GM18858 (cell line): ENCODE measurements at regions not wholly inside any gene's neighbourhood (a gene's known extent, or its start where the extent isn't known, plus 50 kb on each side); places are given as distances from the start of the nearest gene placed in this dataset.

ENCODE experiments used
- ATAC-seq: cut with Tn5 transposase; IDR thresholded peaks from one replicate; pipeline ENCODE4 v1.9.1; 2021; ENCODE audit not compliant: unreplicated experiment

DNA sequence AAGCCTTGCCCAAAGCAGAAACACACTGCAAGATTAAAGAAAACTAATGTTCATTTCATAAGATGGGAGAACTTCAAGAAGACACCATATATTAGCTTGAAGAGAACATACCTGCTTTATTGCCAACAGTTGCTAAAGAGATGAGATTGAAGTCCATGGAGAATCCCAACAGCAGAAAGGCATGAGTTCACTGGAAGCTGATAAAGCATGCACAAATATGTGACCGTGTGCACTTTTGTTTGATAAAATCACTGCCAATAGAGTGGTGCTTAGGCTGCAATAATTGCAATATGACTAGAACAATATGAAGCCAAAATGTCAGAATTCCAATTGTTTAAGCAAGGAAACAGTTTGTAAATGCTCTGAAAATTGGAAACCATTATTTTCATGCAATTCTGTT, 125.9 kb upstream of the PPARGC1A start:
- ATAC-seq: no peak

DNA sequence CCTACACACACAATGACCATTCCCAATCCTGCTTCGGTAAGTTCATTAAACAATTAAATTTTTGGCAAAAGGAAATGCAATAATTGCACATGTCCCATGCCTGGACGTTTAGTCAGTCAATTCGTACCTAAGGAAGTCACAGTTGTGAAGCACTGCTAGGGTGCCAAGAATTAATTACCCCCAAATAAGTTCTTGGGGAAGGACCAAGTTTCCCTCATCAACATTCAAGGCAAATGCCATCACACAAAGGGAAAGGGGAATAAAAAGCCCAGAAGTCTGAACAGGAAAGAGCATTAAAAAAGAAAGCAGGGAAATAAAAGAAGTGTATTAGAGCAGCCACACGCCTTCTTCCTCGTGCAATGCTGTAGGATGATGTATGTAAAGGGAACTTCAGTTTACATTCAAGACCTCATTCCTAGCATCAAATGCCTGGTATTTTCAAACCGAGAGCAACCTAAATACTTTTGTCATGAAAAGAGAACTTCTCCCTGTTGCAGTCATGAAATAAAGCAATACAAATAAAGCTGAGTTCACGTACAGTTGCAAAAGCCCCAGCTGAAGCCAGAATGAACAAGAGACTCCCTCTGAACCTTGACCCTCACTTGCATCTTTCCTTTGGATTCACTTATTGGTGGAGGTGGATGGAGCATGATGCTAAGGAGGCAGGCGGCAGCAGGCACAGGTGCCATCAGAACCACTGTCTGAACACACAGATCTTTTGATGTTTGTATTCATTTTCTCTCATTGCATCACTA, 124.0 kb upstream of the PPARGC1A start:
- ATAC-seq: no peak

DNA sequence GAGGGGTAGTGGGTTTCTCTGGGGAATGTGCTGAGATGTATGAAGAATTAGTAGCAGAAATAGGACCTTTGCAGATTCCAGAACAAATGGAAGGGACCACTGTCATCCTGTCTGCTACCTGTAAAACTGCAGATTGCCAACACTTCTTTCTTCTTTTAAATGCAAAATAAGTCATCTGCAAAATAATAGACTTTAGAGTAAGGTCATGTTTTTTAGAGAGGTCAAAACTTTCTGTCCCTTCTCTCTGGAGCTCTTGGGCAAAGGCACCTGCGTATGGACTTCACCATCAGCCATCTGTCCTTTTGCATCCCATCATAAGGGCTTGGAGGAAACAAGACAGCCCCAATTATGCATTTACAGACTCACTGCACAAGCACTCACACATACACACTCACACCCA, 121.1 kb upstream of the PPARGC1A start:
- no peak for ATAC-seq

DNA sequence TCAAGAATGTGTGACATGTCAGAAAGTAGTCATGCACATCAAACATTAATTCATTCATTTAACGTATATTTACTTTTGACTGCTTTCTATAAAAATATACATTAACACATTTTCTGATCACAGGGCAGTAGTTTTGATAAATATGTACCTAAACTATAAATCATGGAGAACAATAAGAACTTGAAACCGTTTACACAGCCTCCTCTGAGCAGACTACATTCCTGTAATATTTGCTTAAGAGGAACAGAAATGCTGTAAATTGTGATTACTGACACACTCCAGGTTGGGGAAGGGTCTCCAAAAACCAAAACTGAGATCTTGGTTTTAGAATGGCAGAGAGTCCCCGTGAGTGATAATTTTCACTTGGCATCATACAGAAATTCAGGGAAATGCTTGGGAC, 120.7 kb upstream of the PPARGC1A start:
- no peak for ATAC-seq

DNA sequence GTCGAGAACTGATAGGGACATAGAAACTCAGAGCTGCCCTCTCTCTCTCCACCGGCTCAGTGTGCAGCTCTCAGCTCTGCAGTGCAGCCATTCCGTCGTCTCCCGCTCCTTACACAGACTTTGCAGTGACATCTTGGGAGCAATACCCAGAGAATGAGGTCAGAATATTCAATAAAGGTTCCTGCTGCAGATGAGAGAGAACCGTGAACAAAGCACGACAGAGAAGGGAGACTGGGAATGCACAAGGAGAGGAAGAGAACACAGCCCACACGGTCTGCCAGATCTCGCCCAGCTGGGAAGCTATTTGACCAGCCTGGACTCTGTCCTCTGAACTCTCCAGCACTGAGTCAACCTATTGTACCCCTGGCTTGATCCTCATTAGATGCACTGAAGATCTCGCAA, 118.0 kb upstream of the PPARGC1A start:
- no peak for ATAC-seq

DNA sequence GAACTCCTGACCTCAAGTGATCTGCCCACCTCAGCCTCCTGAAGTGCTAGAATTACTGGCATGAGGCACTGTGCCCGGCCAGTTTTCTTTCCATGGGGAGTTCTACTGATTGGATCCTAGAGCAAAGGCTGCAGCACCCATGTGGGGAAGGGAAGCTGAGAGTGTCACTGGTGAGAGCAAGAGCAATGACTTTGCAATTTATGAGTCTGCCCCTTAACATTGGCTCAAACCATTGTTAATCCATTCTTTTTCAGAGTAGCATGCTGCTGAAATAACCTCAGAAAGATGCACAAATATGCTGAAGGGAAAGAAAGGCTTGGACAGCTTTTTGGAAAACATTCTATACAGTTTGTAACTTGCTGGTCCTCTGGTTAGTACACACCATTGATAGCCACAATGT, 116.4 kb upstream of the PPARGC1A start:
- ATAC-seq: no peak

DNA sequence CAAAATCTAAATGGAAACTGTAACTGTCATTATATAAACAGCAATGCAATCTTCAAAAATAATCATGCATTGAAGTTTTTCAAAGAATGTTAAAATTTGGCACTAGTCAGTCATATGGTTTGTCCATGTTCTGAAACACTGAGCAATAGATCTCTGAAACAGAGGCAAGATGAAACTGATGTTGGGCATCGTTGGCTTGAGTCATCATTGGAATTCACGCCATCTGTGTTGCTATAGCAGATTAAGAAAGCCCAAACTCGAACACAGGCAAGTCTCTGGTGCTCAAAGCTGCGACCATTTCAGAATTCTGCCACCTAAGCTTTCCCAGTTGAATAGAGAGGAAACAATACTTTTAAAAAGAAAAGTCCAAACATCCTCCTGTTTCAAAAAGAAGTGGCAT, 114.1 kb upstream of the PPARGC1A start:
- no peak for ATAC-seq

DNA sequence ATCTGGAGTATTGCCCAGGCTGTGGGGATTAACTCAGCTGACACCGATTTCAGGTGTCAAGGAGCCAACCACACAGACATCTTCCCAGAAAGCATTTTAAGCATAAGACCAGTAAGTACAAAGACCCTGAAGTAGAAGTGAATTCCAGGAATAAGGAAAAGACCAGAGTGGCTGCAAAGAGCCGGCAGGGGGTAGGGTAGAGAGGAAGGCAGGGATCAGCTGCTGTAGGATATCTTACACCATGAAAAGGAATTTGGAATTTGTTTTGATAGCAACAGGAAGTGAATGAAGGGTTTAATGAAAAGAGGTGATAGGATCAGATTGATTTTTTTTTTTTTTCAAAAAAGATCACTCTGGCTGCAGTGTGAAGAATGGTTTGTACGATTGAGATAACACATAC, 113.6 kb upstream of the PPARGC1A start:
- ATAC-seq: no peak

DNA sequence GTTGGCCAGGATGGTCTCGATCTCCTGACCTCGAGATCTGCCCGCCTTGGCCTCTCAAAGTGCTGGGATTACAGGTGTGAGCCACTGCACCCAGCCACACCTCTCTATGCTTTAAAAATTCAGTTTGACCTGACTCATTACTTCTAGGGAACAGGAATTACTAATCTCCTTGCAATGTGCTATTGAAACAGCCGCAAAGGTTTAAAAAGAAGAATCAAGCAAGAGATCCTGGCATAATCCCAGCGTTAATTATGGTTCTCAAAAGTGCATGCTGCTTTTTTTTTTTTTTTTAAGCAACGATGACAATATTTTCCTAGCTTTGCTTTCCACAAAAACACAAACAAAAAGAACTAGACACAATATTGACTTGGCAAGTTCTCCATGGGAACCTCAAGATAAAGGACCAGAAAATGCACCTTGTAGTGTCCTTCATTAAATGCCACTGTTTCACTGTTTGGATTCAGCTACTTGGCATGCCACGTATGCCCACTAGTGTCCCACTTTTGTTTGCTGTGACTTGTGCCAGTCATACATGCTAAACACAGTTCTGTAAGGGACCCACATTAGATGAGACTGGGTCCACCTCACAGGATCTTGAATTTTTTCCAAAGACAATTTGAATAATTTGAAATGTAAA, 112.6 kb upstream of the PPARGC1A start:
- ATAC-seq: no peak

DNA sequence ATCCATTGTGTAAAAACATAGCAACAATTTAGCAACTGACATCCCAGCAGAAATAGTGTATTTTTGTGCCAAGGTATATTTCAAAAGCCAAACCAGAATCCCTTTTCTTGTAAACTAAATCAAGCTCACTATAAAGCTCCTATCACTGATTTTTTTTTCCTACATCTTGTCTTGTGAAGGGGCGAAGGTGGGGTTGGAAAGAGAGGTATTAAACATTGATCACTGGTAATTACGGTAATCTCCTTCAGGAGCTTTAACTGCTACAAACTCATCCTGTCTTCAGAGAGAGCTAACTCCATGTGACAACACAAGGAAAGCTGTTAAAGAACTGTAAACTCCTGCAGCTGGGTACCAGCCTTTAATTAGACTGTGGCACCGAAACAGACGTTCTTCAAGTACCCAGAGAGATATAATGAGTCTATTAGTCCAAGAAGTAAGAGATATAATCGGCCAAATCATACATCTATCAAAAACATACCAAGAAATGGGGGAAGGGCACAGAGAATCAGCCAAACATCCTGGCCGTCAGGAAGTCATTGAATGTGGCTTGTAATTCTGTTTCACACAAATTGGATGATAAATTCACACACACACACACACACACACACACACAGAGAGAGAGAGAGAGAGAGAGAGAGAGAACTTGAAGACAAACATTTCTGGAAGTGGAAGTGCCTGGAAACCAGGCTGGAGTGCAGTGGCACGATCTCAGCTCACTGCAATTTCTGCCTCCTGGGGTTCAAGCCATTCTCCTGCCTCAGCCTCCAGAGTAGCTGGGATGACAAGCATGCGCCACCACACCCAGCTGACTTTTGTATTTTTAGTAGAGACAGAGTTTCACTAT, 111.9 kb upstream of the PPARGC1A start:
- ATAC-seq: no peak

DNA sequence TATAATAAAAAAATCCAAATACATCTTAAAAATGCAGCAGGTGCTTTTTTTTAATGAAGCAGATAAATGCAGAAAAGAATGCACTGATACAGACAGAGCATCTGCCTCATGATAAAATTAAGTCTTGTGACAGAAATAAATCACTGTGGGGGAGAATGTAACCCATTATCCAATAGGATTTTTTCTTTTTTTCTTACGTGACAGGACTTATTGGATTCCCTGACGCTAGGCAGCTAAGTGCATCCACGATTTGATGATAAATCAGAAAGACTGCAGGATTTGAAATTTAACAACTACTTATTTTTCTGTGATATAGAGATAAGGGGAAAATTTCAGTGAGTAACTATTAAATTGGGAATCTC, 110.6 kb upstream of the PPARGC1A start:
- ATAC-seq: no peak

DNA sequence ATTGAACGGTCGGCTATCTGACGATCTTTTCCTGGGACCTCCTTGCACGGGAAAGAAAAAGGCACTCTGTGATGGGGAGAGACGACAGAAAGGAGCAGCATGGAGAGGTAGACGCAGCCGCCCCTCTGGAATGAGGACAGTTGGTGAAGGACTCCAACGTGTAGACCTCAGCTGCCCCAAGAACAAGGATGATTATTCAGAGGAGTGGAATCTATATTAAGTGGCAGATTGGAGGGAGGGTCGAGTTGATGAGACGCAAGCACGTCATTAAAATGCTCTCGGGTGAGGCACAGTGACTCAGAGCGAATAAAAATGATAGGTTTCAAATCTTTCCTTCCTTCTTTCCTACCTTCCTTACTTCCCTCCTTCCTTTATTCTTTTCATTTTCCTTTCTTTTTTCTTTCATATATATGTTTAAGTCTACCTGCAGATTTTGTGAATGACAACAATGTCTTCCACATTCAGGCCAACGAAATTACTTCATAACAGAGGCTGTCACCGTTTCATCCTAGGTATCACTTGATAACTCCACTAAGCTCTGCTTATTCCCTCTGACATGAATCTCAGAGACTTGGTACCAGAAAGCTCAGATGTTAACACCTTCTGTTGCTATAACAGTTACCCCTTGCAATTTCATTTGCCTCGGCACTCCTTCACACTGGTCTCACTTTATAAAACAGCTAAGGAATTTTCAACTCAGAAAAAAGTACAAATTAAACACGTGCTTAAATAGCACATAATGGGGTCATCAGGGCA, 110.0 kb upstream of the PPARGC1A start:
- no peak for ATAC-seq

DNA sequence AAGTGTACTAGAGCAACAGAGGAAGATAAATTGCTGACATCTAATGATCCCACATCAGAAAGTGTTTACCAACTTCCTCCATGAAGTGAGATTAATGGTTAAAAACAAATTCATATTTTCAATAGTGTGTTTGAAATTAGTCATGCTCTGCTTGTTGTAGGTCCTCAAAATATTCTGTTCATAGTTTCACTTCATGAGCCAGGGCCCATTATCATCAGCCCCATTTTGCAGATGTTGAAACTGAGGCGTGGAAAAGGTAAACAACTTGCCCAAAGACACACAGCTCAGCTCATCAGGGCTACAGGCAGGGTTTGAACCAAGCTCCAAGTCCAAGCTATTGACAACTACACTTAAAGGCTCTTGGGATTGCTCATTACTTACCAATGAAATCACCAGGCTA, 103.5 kb upstream of the PPARGC1A start:
- no peak for ATAC-seq

DNA sequence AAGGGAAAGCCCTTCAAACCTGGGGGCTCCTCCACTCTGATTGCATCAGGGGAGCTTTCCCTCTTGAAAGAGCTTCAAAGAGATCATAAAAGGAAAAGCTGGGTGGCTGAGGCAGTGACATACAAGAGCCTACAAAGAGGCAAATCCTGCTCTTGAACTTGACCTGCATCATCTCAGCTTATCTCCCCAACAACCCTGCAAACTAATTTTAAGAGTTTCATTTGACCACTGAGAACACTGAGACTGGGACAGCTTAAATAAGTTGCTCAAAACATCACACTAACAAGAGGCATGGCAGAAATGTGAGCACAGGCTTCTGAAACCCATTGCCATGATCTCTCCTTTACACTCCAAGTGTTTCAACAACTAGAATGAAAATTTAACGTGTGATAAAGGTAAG, 101.6 kb upstream of the PPARGC1A start:
- no peak for ATAC-seq

DNA sequence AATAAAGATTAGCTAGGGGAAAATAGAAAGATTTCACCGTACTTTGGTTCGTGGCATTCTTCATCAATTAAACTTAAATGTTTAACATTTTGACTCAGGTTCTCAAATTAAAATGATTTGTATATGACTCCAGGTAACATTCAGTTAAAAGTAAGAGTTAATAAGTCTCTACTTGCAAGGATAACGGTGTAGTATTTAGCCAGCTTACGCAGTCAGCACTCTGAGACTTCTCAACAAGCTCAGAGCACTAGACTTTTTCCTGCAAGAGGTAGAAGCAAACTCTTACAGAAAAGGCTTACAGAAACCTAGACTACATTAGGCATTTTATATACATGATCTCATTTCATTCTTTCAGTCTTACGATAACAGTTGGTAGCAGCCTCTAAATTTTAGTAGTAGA, 96.4 kb upstream of the PPARGC1A start:
- no peak for ATAC-seq

DNA sequence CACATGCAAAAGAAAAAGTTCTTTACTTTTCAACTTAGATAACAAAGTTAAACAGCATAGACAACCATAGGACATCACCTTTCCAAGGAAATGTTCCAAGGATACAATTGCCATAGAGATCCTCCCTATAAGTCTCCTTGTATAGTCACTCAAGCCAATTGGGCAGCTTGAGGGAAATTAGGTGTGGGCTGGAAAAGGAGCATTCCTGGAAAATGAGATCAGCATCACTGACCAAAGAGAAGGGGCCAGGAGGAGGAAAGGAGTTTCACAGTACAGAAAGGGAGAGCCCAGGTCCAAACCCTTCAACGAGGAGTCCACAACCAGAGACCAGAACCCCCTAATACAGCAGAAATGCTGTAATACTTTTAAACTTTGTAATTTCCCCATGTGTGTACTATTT, 91.5 kb upstream of the PPARGC1A start:
- ATAC-seq: no peak

DNA sequence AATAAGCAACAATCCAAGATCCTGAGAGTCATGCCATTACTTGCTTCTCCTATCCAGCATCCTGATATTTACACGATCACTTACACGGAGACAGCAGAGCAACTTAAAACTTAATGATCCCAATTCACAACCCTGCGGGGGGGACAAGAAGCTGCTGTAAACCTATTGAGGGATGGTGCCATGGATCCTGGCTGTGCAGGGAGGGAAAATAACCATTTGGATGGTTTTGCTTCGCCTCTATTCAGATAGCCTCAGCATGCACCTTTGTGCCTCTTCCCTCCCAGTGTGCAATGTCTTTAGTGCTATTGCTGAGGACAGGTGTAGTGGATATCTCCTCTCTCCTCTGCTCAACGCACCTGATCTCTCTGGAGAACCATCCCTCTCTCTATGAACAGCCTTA, 89.7 kb upstream of the PPARGC1A start:
- ATAC-seq: no peak

DNA sequence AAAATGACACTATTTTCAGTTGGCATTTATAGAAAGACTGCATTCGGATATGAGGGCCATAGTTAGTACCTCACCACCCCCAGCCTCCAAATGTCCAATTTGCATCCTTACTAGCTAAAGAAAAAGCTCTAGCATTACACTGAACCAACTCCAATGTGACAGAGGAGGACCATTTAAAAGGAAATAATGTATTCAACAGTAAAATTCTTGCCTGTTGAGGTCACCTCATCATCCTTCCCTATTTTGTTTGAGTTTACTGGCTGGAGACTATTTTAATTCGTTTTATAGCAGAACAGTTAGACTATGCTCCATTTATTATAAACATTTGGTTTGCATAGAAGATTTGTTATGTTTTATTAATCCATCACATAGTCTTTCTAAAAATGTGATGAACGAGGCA, 88.2 kb upstream of the PPARGC1A start:
- no peak for ATAC-seq

DNA sequence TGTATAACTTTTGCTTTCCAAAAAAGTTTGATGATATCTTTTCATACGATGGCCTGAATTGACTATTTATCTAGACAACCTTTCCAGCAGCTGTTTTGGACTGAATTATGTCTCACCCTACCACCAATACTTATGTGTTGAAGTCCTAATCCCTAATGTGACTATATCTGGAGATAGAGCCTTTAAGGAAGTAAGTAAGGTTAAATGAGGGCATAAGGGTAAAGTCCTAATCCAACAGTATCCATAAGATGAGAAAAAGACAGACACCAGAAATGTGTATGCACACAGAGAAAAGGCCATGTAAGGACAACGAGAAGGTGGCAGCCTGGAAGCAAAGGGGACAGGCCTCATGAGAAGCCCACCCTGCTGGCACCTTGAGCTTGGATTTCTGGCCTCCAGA, 86.6 kb upstream of the PPARGC1A start:
- no peak for ATAC-seq

DNA sequence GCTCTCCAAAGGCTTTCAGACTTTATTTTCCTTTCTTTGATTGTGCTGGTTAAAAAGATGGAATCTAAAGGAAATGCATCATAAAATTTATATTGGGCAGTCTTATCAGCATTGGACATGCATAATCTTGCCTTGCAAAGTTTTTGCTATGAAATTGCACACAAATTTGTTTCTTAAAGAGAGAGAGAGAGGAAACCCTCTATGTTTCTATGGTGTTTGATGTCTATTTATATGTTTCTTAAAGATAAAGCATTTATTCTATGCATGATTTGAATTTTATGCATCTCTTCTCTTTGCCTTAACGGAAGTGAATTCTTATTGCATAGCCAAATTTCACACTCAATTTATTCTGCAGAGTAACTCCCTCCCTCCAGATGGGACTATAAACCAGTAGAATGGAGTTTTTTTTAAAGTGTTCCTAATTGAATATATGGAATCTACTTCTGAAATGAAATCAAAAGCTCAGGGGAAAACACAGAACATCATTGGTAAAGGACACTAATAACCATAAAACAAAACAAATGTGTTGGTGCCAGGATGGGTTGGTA, 83.5 kb upstream of the PPARGC1A start:
- ATAC-seq: no peak

DNA sequence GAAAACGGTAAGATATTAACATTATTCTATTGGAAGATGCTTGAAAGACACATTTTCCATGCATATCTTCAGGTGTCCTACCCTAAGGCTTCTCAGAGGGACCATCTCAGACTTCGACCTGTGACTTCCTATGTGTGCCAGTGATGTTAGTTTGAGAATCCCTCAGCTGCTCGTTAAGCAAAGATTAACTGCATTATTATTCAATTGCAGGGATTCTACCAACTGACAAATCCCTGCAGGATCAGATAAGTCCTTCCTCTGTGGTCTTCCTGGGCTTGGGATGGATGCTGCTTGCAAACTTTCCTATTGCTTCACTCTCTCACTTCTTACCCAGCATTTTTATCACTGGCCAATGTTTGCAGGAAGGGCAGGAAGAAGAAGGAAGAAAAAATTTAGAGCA, 83.0 kb upstream of the PPARGC1A start:
- ATAC-seq: no peak
